HepG2 (cell line): ENCODE measurements at regions not wholly inside any gene's neighbourhood (a gene's known extent, or its start where the extent isn't known, plus 50 kb on each side); places are given as distances from the start of the nearest gene placed in this dataset.

Experiments
- DNMT1 ChIP-seq: sonication (generic); formaldehyde crosslinking; IDR thresholded peaks from 2 replicates; pipeline ENCODE4 v1.5.1; 2020; ENCODE audit warnings: mild to moderate bottlenecking, missing genetic modification reagents
- EZH2 ChIP-seq: conservative IDR thresholded peaks from 2 replicates; pipeline ENCODE4 v1.6.1; 2012; ENCODE audit warnings: mild to moderate bottlenecking, low read depth, low read length, moderate library complexity
- MLXIP ChIP-seq: sonication (generic); formaldehyde crosslinking; IDR thresholded peaks from 2 replicates; pipeline ENCODE4 v1.9.0; 2021; ENCODE audit warnings: missing genetic modification reagents, borderline replicate concordance
- MZF1 ChIP-seq: sonication (generic); formaldehyde crosslinking; IDR thresholded peaks from 2 replicates; pipeline ENCODE4 v1.8.1; 2023; ENCODE audit warnings: mild to moderate bottlenecking, missing genetic modification reagents, borderline replicate concordance
- NR2F6 ChIP-seq, 2 experiments: IDR thresholded peaks; 2 replicates each; pipeline ENCODE4 v1.6.1; 2016; ENCODE audit warnings: antibody characterized with exemption in 1 of 2, mild to moderate bottlenecking in 1 of 2
- POLR2A ChIP-seq, 2 experiments: IDR thresholded peaks; 2 replicates each; pipeline ENCODE4 v1.6.1; 2011; ENCODE audit warnings: low read depth in 2 of 2, low read length in 2 of 2, mild to moderate bottlenecking in 1 of 2, moderate library complexity in 1 of 2; ENCODE audit not compliant: insufficient read depth in 1 of 2
- TBL1XR1 ChIP-seq: fragments of 150-350 bp; IDR thresholded peaks from 2 replicates; pipeline ENCODE4 v1.6.1; 2014; ENCODE audit warnings: borderline replicate concordance, low read length; ENCODE audit not compliant: partially characterized antibody
- ZBTB7A ChIP-seq: sonication (generic); formaldehyde crosslinking; IDR thresholded peaks from 2 replicates; pipeline ENCODE4 v1.8.0; 2022; ENCODE audit warnings: mild to moderate bottlenecking, missing genetic modification reagents
- ZNF570 ChIP-seq: sonication (generic); formaldehyde crosslinking; IDR thresholded peaks from 2 replicates; pipeline ENCODE4 v1.4.0; 2020; ENCODE audit warnings: mild to moderate bottlenecking, missing genetic modification reagents, borderline replicate concordance

- TF ChIP-seq DNMT1 (CRISPR knock-in tag): no peak
- no peak for TF ChIP-seq EZH2
- no peak for TF ChIP-seq POLR2A (IDR thresholded peaks at IDR 0.05; ENCODE audit: insufficient read depth in 1 of 2, low read depth in 2 of 2, low read length in 2 of 2)
- no peak for TF ChIP-seq MZF1 (CRISPR knock-in tag)
- TF ChIP-seq MLXIP (CRISPR knock-in tag): no peak
- no peak for TF ChIP-seq TBL1XR1
- no peak for TF ChIP-seq ZNF570 (CRISPR knock-in tag)
- TF ChIP-seq NR2F6 (IDR thresholded peaks at IDR 0.05): no peak
- TF ChIP-seq NR2F6 (CRISPR knock-in tag; IDR thresholded peaks at IDR 0.05): no peak
- no peak for TF ChIP-seq ZBTB7A
Measured at GRCh38 chr1:219365451-219365850, 191.8 kb downstream of the LYPLAL1 start.
